Neural progenitor cell (in vitro differentiated cells): ENCODE measurements at regions not wholly inside any gene's neighbourhood (a gene's known extent, or its start where the extent isn't known, plus 50 kb on each side); places are given as distances from the start of the nearest gene placed in this dataset.

ENCODE experiments used
- EZH2 ChIP-seq: fragments of 200-600 bp; sonication (generic); IDR thresholded peaks from 2 replicates; pipeline ENCODE4 v1.6.1; 2017; ENCODE audit warnings: antibody characterized with exemption, mild to moderate bottlenecking, moderate library complexity
- EZH2phosphoT487 ChIP-seq: fragments of 200-600 bp; sonication (generic); IDR thresholded peaks from 2 replicates; pipeline ENCODE4 v1.6.1; 2017; ENCODE audit warnings: antibody characterized with exemption
- TF ChIP-seq, protein P1 (sequence below): fragments of 200-600 bp; sonication (generic); IDR thresholded peaks from 2 replicates; pipeline ENCODE4 v1.5.1; 2017; ENCODE audit warnings: antibody characterized with exemption, mild to moderate bottlenecking

DNA sequence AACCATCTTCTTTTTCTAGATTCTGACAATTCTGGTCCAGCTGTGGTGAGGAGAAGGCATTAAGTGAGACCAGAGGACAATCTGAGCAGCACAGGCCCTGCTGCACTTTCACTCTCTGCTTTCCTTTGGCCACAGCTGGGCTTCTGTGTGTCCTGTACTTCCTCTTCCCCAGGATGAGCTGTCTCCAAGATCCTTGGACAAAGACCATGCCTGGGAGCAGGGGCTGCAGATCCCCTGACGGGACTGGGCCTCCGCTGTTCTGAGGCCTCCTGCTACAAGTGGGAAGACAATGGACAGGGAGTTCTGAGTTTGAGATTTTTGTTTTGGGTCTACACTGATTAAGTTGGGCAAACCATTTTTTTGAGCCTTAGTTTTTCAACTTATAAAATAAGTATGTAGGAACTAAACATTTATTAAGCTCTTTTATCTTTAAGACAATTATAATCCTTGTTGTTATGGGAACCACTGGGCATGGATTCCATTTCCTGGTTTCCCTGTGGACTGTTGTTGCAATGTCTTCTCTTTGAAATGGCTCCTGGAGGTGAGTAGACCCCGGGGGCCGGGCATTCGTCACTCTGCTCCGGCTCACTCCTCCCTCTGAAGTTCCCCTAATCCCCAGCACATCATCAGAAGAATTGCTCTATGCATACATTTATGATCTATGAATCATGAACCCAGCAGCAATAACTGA, 266.6 kb downstream of the ACTR3 start:
- TF ChIP-seq, protein P1, sequence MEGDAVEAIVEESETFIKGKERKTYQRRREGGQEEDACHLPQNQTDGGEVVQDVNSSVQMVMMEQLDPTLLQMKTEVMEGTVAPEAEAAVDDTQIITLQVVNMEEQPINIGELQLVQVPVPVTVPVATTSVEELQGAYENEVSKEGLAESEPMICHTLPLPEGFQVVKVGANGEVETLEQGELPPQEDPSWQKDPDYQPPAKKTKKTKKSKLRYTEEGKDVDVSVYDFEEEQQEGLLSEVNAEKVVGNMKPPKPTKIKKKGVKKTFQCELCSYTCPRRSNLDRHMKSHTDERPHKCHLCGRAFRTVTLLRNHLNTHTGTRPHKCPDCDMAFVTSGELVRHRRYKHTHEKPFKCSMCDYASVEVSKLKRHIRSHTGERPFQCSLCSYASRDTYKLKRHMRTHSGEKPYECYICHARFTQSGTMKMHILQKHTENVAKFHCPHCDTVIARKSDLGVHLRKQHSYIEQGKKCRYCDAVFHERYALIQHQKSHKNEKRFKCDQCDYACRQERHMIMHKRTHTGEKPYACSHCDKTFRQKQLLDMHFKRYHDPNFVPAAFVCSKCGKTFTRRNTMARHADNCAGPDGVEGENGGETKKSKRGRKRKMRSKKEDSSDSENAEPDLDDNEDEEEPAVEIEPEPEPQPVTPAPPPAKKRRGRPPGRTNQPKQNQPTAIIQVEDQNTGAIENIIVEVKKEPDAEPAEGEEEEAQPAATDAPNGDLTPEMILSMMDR, result no peak
- TF ChIP-seq EZH2 (no peak), EZH2phosphoT487 (no peak)
